Peyer's patch (tissue), 4 donors: ENCODE measurements at regions not wholly inside any gene's neighbourhood (a gene's known extent, or its start where the extent isn't known, plus 50 kb on each side); places are given as distances from the start of the nearest gene placed in this dataset.

Source experiments
- DNase-seq, 3 donors: peaks; one replicate each; pipeline ENCODE4 v3.0.0-alpha.2; 2017 to 2019
- H3K27ac ChIP-seq, 4 donors: fragments of 200-600 bp; sonication (generic); one replicate each; pipeline ENCODE4 v1.5.1; 2016 to 2019
- H3K27me3 ChIP-seq, 2 donors: fragments of 200-600 bp; sonication (generic); one replicate each; pipeline ENCODE4 v1.5.1; 2019
- H3K36me3 ChIP-seq, 3 donors: fragments of 200-600 bp; sonication (generic); one replicate each; pipeline ENCODE4 v1.5.1; 2016 to 2019
- H3K4me1 ChIP-seq, 4 donors: fragments of 200-600 bp; sonication (generic); one replicate each; pipeline ENCODE4 v1.5.1; 2016 to 2019
- H3K4me3 ChIP-seq, 4 donors: fragments of 200-600 bp; sonication (generic); 1 replicate in 3 of 4; 2 replicates in 1 of 4; pipeline ENCODE4 v1.5.1; 2016 to 2019; ENCODE audit warnings: mild to moderate bottlenecking in 1 of 4
- H3K9me3 ChIP-seq, 4 donors: fragments of 200-600 bp; sonication (generic); one replicate each; pipeline ENCODE4 v1.5.1; 2016 to 2019; ENCODE audit warnings: mild to moderate bottlenecking in 1 of 4
- POLR2A ChIP-seq, 2 donors: fragments of 450-650 bp; IDR thresholded peaks; one replicate each; pipeline ENCODE4 v1.5.1; 2017; ENCODE audit warnings: antibody characterized with exemption in 2 of 2, mild to moderate bottlenecking in 2 of 2, moderate library complexity in 2 of 2
- TF ChIP-seq, protein P1 (sequence below), 6 experiments: fragments of 450-650 bp in 4 of 6; fragments of 200-600 bp in 2 of 6; sonication (generic) in 1 of 6; IDR thresholded peaks; one replicate each; pipeline ENCODE4 v1.5.1; 2017 to 2019; ENCODE audit warnings: antibody characterized with exemption in 6 of 6, mild to moderate bottlenecking in 3 of 6, moderate library complexity in 1 of 6

GRCh38 chr1:183721041-183721440 is 67.9 kb upstream of the APOBEC4 start:
- DNase-seq = no peak
- no peak for TF ChIP-seq POLR2A (IDR thresholded peaks at IDR 0.05)
- TF ChIP-seq, protein P1, sequence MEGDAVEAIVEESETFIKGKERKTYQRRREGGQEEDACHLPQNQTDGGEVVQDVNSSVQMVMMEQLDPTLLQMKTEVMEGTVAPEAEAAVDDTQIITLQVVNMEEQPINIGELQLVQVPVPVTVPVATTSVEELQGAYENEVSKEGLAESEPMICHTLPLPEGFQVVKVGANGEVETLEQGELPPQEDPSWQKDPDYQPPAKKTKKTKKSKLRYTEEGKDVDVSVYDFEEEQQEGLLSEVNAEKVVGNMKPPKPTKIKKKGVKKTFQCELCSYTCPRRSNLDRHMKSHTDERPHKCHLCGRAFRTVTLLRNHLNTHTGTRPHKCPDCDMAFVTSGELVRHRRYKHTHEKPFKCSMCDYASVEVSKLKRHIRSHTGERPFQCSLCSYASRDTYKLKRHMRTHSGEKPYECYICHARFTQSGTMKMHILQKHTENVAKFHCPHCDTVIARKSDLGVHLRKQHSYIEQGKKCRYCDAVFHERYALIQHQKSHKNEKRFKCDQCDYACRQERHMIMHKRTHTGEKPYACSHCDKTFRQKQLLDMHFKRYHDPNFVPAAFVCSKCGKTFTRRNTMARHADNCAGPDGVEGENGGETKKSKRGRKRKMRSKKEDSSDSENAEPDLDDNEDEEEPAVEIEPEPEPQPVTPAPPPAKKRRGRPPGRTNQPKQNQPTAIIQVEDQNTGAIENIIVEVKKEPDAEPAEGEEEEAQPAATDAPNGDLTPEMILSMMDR (IDR thresholded peaks at IDR 0.05) = no peak
- Histone ChIP-seq H3K9me3 (no peaks in the 10 kb centered on the region), H3K27ac (no peak overlapping the region), H3K4me3 (no peak overlapping the region), H3K4me1 (no peaks in the 10 kb centered on the region), H3K36me3 (no peaks in the 10 kb centered on the region), H3K27me3 (no peaks in the 10 kb centered on the region)

GRCh38 chr1:183720028-183720427 is 66.9 kb upstream of the APOBEC4 start:
- Histone ChIP-seq H3K4me1 (no peaks in the 10 kb centered on the region), H3K27ac (no peak overlapping the region), H3K27me3 (no peaks in the 10 kb centered on the region), H3K9me3 (no peaks in the 10 kb centered on the region), H3K4me3 (no peak overlapping the region), H3K36me3 (no peaks in the 10 kb centered on the region)
- DNase-seq = no peak
- TF ChIP-seq, protein P1 (IDR thresholded peaks at IDR 0.05) = no peak
- TF ChIP-seq POLR2A (IDR thresholded peaks at IDR 0.05) = no peak

DNA sequence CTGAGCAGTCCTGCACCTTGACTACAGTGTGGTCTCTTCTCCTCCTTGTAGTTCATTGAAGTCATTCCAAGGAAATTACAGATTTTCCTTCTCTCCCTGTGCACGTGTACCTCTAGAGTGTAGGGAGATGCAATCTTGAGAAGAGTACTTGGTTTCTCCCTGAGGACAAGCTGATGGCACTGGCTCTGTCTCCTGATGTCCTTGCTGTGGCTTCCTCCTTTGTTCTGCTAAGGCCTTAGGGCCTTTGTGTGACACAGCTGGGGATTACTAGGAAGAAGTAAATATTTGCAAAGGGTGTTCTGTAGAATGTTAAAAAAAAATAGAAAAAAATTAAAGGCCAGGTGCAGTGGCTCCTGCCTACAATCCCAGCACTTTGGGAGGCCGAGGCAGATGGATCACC is 66.2 kb upstream of the APOBEC4 start:
- DNase-seq = no peak
- Histone ChIP-seq H3K9me3 (no peaks in the 10 kb centered on the region), H3K36me3 (no peaks in the 10 kb centered on the region), H3K27ac (no peak overlapping the region), H3K27me3 (no peaks in the 10 kb centered on the region), H3K4me3 (no peak overlapping the region), H3K4me1 (no peaks in the 10 kb centered on the region)
- TF ChIP-seq, protein P1 (IDR thresholded peaks at IDR 0.05) = no peak
- TF ChIP-seq POLR2A (IDR thresholded peaks at IDR 0.05) = no peak

DNA sequence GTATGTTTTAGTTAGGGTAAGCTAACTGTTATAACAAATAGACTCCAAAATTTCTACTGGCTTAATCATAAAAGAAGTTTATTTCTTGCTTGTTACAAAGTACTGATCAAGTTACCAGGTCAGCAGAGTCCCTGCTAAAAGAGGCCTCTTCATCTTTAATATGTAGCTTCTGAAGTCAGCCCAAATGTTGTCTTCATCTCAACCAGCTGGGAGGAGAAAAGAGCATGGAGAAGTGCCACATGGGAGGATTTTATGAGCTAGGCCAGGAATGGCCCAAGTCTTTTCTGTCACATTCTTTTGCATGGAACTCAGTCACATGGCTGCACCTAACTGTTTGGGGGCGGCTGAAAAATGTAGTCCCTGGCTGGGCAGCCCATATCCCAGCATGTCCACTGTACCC is 63.2 kb upstream of the APOBEC4 start:
- DNase-seq = no peak
- H3K36me3 ChIP-seq = no peaks in the 10 kb centered on the region
- TF ChIP-seq POLR2A (IDR thresholded peaks at IDR 0.05) = no peak
- TF ChIP-seq, protein P1 (IDR thresholded peaks at IDR 0.05) = no peak
- H3K4me3 ChIP-seq = no peak overlapping the region
- no peak overlapping the region for H3K27ac ChIP-seq
- H3K27me3 ChIP-seq = no peaks in the 10 kb centered on the region
- H3K4me1 ChIP-seq = no peaks in the 10 kb centered on the region
- no peaks in the 10 kb centered on the region for H3K9me3 ChIP-seq

- Histone ChIP-seq H3K36me3 (no peaks in the 10 kb centered on the region), H3K27me3 (no peaks in the 10 kb centered on the region), H3K9me3 (no peaks in the 10 kb centered on the region), H3K4me3 (no peak overlapping the region), H3K27ac (no peak overlapping the region), H3K4me1 (no peaks in the 10 kb centered on the region)
- DNase-seq = no peak
- TF ChIP-seq, protein P1 (IDR thresholded peaks at IDR 0.05) = no peak
- no peak for TF ChIP-seq POLR2A (IDR thresholded peaks at IDR 0.05)
Measured at GRCh38 chr1:183711741-183712361, 58.7 kb upstream of the APOBEC4 start.
